ENCODE measurements at regions not wholly inside any gene's neighbourhood (a gene's known extent, or its start where the extent isn't known, plus 50 kb on each side); places are given as distances from the start of the nearest gene placed in this dataset.
A peak's percentile ranks its signal among the peaks of the same experiment; 100 is the strongest.
"Not testable (repeated sequence)": the region's sequence is repeated elsewhere in the genome, so short reads cannot be mapped to it uniquely, and the experiment has no call there.

GRCh38 chrX:124426288-124427169 lies 80.2 kb downstream of the SH2D1A start:
- no peak for DNase-seq

- no peak for DNase-seq
Observed at GRCh38 chrX:124433186-124433585, 86.8 kb downstream of the SH2D1A start.

GRCh38 chrX:124435616-124436015 lies 89.3 kb downstream of the SH2D1A start:
- no peak for DNase-seq

- DNase-seq = no peak
Observed at GRCh38 chrX:124440695-124441094, 94.3 kb downstream of the SH2D1A start.

- no peak for DNase-seq
Observed at GRCh38 chrX:124441971-124442590, 95.7 kb downstream of the SH2D1A start.

- DNase-seq = no peak
Observed at GRCh38 chrX:124455966-124456365, 109.6 kb downstream of the SH2D1A start.

- not testable (repeated sequence) for DNase-seq
Observed at GRCh38 chrX:124459851-124460250, 113.5 kb downstream of the SH2D1A start.

GRCh38 chrX:124462931-124463330 lies 116.6 kb downstream of the SH2D1A start:
- DNase-seq = no peak

- DNase-seq = no peak
Observed at GRCh38 chrX:124467202-124467601, 120.8 kb downstream of the SH2D1A start.

GRCh38 chrX:124475358-124475757 lies 129.0 kb downstream of the SH2D1A start:
- DNase-seq = no peak

- no peak for DNase-seq
Observed at GRCh38 chrX:124476562-124476961, 130.2 kb downstream of the SH2D1A start.

- no peak for DNase-seq
Observed at GRCh38 chrX:124478046-124478445, 131.7 kb downstream of the SH2D1A start.

GRCh38 chrX:124488412-124489161 lies 142.2 kb downstream of the SH2D1A start:
- no peak for DNase-seq

GRCh38 chrX:124493984-124494383 lies 147.6 kb downstream of the SH2D1A start:
- no peak for DNase-seq

- no peak for DNase-seq
Observed at GRCh38 chrX:124497386-124497785, 151.0 kb downstream of the SH2D1A start.

GRCh38 chrX:124501586-124501985 lies 155.2 kb downstream of the SH2D1A start:
- no peak for DNase-seq

- peak in 1 of 2 donors; percentile 12 for DNase-seq
Observed at GRCh38 chrX:124502166-124502565, 155.8 kb downstream of the SH2D1A start.

- DNase-seq = no peak
Observed at GRCh38 chrX:124502599-124502998, 156.2 kb downstream of the SH2D1A start.

GRCh38 chrX:124504111-124504983 lies 158.0 kb downstream of the SH2D1A start:
- DNase-seq = no peak

GRCh38 chrX:124506066-124506465 lies 159.7 kb downstream of the SH2D1A start:
- no peak for DNase-seq

GRCh38 chrX:124507246-124507645 lies 160.9 kb downstream of the SH2D1A start:
- DNase-seq = no peak

GRCh38 chrX:124518885-124519284 lies 172.5 kb downstream of the SH2D1A start:
- DNase-seq = no peak
